ENCODE measurements at regions not wholly inside any gene's neighbourhood (a gene's known extent, or its start where the extent isn't known, plus 50 kb on each side); places are given as distances from the start of the nearest gene placed in this dataset.
"Not testable (repeated sequence)": the region's sequence is repeated elsewhere in the genome, so short reads cannot be mapped to it uniquely, and the experiment has no call there.

DNA sequence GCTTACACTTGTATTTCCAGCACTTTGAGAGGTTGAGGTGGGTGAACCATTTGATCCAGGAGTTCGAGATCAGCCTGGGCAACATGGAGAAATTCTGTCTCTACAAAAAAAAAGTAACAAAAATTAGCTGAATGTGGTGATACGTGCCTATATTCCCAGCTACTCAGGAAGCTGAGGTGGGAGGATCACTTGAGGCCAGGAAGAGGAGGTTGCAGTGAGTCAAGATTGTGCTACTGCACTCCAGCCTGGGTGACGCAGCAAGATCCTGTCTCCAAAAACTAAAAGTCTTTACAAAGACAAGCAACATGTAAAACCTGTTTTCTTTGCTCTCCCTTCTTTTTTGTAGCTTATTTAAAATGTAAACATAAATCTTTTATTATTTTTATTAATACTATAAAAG, 1156.1 kb downstream of the FAT4 start:
- DNase-seq, result no peak

- DNase-seq, result no peak
Measured at GRCh38 chr4:126475730-126476129, 1157.0 kb upstream of the INTU start.

GRCh38 chr4:126479709-126480108, 1153.0 kb upstream of the INTU start:
- DNase-seq, result peak in 1 of 2 experiments; percentile 2

- DNase-seq, result no peak
Measured at GRCh38 chr4:126482311-126482710, 1150.4 kb upstream of the INTU start.

DNA sequence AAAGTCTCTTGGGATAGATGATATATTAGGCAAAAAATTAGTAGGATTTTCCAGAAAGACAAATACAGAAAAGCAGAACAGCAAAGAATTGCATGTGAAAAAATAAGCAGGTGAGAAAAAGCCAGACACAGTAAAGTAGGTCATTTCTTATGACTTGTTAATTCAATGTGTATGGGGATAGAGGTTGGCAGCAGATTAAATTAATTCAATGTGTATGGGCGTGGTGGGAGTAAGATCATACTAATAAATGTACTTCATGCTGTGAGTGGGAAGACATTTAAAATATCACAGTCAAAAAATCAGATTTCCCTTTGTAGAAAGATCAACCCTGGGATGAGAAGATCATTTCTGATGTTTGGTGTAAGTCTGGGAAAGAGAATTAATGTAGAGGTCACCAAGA, 1146.4 kb upstream of the INTU start:
- no peak for DNase-seq

- no peak for DNase-seq
Measured at GRCh38 chr4:126489826-126490463, 1142.8 kb upstream of the INTU start.

GRCh38 chr4:126495163-126495752, 1137.5 kb upstream of the INTU start:
- DNase-seq, result no peak

DNA sequence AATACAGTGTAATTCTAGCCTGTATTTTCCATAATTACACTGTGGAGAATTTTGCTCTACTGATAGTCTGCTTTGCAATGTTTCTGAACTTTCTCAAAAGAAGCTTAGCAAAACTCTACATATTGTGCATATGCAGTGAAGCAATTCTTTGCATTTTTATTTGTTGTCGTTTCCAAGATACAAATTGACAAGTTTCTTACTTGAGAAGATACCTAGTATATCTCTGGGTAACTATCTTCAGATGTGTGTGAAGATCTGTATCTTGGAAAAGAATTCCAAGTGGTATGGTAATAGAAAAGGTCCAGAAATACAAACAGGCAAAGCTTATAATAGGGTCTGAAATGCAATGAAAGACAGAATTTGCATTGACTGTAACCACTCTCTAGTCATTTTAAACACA, 1119.8 kb upstream of the INTU start:
- no peak for DNase-seq

- DNase-seq, result no peak
Measured at GRCh38 chr4:126513596-126513995, 1119.2 kb upstream of the INTU start.

- DNase-seq, result no peak
Measured at GRCh38 chr4:126520731-126521130, 1112.0 kb upstream of the INTU start.

GRCh38 chr4:126525400-126525799, 1107.4 kb upstream of the INTU start:
- not testable (repeated sequence) for DNase-seq

DNA sequence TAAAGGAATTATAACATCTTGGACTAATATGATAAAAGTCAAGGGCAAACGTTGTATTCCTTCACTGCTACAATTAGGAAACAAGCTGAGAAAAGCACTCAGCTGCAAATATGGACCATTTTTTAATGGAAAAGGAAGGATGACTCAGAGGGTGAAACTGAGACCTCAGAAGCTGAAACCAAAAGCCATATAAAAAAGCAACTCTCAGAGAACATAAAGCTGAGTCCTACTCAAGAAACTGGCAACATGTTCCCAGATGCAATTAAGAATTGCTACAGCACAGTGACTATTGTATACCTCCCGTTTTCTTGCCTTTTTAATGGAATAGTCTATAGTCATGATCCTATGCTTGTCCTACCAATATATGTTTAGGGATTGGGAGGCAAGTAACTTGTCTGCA, 1106.4 kb upstream of the INTU start:
- no peak for DNase-seq

GRCh38 chr4:126529997-126530396, 1102.8 kb upstream of the INTU start:
- no peak for DNase-seq

- DNase-seq, result no peak
Measured at GRCh38 chr4:126530996-126531585, 1101.7 kb upstream of the INTU start.

DNA sequence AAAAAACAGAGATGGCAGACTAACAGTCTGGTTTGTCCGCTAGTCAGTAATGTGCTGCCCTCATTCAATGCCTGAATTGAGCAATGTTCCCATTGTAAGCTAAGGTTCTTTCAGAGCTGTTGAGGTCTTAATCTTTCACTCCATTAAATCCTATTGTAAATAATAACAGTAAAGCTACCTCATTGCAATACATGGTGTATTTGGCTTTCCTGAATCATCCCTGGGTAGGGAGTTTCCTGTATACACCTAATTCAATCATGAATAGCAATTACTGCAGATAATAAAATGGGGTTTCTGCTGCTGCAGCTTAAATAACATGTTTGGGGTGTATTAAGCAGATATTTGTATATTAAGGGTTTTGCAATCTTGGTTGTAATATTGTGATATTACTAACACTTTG, 1100.2 kb upstream of the INTU start:
- DNase-seq, result no peak

GRCh38 chr4:126533146-126533805, 1099.5 kb upstream of the INTU start:
- no peak for DNase-seq

DNA sequence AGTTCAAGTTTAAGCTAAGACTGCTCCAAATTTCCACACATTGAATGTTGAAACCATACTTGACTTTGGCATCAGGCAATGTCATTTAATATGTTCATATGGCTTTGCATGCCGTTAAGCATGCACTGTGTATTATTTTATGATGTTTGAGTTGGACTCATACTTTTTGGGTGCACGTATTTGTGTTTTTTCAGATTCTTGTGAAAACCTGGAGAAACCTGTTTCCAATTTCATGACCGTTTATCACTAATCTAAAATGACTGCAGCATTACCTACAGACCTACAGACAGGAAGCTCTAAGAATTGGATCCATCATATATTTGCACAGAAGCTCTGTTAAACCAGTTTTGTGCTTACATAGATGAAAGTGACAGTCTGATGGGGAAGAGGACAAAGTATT, 1093.0 kb upstream of the INTU start:
- DNase-seq, result no peak

DNA sequence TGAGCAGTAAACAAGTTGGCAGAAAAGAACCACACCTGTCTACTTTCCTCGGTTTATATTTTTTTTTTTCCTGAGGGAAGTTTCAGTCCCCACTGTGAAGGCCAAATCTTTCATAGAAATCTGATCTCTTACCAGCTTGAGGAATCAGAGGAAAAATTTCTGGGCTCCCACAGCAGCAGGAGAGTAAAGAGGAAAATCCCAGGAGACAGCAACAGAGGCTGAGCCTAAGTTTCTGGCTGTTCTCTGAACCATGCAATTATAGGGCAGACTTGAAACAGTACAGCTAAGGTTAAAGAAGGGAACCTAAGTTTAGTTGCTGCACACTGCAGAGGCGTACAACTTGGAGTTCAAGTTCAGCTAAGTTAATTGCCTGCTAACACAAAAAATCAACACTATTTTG, 1090.9 kb upstream of the INTU start:
- no peak for DNase-seq

DNA sequence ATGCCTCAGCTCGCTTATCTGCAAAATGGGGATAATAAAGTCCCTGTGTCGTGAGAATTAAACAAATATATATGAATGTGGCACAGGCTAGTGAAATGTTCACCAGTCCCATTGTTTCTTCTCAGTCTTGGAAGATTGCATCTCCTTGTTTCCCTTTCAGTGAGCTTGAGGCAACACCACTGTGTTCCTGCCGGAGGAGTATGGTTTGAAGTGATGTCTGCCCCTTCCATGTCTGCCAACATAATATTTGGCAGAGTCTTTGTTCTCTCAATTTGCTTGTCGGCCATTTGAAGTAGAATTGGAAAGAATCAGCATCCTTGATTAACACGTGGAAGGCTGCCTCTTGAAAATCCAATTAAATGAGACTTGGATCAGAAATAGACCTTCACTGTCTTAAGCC, 1088.5 kb upstream of the INTU start:
- no peak for DNase-seq

- not testable (repeated sequence) for DNase-seq
Measured at GRCh38 chr4:126546197-126546596, 1086.6 kb upstream of the INTU start.

- DNase-seq, result no peak
Measured at GRCh38 chr4:126547352-126547751, 1085.4 kb upstream of the INTU start.

DNA sequence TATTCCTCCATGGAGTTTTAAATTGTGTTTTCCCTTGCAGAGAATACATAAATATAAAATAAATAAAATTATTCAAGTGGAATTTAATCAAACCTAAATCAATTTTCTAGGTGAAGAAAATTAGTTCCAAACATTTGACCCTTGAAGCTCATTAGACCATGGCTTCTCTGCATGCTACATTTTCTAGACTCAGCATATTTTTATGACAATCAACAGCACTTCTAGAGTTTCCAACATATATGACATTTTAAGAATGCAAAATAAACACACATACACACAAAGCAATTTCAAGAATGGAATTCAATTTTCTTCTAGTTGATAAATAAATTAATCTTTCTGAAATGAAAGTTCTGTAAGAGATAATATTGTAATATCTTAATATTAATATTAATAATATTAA, 1083.9 kb upstream of the INTU start:
- DNase-seq, result no peak

DNA sequence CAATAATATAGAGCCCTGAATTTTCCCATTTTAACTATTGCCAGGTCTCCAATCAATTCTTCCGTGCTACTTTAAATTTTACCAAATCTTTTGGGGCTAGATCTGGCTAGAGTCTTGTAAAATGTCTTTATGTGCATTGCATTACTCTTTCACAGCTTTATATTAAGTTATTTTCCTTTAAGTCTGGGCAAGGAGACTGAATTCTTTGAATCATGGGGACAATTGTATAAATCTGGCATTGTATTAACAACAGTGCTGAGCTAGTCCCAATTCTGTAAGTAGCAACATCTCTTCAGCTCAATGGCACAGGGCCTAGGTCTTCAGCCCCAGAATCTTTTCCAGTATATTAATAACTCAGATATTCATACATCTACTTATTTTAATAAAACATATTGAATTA, 1080.4 kb upstream of the INTU start:
- DNase-seq, result no peak

GRCh38 chr4:126553248-126553647, 1079.5 kb upstream of the INTU start:
- DNase-seq, result no peak
